Endothelial cell (in vitro differentiated cells): ENCODE measurements at regions not wholly inside any gene's neighbourhood (a gene's known extent, or its start where the extent isn't known, plus 50 kb on each side); places are given as distances from the start of the nearest gene placed in this dataset.

Source experiments
- DNase-seq: peaks from one replicate; pipeline ENCODE4 v3.0.0; 2021; ENCODE audit warnings: low spot score
- H3K27ac Mint-ChIP-seq: one replicate; pipeline ENCODE4 v1.8.0; 2021; ENCODE audit warnings: mixed read lengths, inconsistent platforms; ENCODE audit not compliant: unreplicated experiment
- H3K27me3 Mint-ChIP-seq: one replicate; pipeline ENCODE4 v1.8.0; 2021; ENCODE audit warnings: mild to moderate bottlenecking, moderate library complexity, mixed read lengths, inconsistent platforms; ENCODE audit not compliant: unreplicated experiment
- H3K36me3 Mint-ChIP-seq: one replicate; pipeline ENCODE4 v1.8.0; 2021; ENCODE audit warnings: mild to moderate bottlenecking, low read depth, mixed read lengths, inconsistent platforms; ENCODE audit not compliant: unreplicated experiment
- H3K4me1 Mint-ChIP-seq: one replicate; pipeline ENCODE4 v1.8.0; 2021; ENCODE audit warnings: mild to moderate bottlenecking, mixed read lengths, inconsistent platforms; ENCODE audit not compliant: unreplicated experiment
- H3K4me3 Mint-ChIP-seq: one replicate; pipeline ENCODE4 v1.8.0; 2021; ENCODE audit warnings: mild to moderate bottlenecking, mixed read lengths, inconsistent platforms; ENCODE audit not compliant: unreplicated experiment
- H3K9me3 Mint-ChIP-seq: one replicate; pipeline ENCODE4 v1.8.0; 2021; ENCODE audit warnings: mixed read lengths, inconsistent platforms; ENCODE audit not compliant: unreplicated experiment
- CTCF ChIP-seq: fragments of 200-600 bp; sonication (generic); IDR thresholded peaks from one replicate; pipeline ENCODE4 v1.5.0; 2021; ENCODE audit warnings: antibody characterized with exemption; ENCODE audit not compliant: unreplicated experiment

- TF ChIP-seq CTCF: no peak
- H3K4me3 Mint-ChIP-seq: no peak overlapping the region
- H3K4me1 Mint-ChIP-seq: peaks cover under 1% of the 10 kb centered on the region
- H3K9me3 Mint-ChIP-seq: no peaks in the 10 kb centered on the region
- H3K36me3 Mint-ChIP-seq: no peaks in the 10 kb centered on the region
- no peaks in the 10 kb centered on the region for H3K27me3 Mint-ChIP-seq
- no peak overlapping the region for H3K27ac Mint-ChIP-seq
- DNase-seq: no peak
Measured at GRCh38 chr6:139713424-139713823, 339.0 kb upstream of the CITED2 start.

DNA sequence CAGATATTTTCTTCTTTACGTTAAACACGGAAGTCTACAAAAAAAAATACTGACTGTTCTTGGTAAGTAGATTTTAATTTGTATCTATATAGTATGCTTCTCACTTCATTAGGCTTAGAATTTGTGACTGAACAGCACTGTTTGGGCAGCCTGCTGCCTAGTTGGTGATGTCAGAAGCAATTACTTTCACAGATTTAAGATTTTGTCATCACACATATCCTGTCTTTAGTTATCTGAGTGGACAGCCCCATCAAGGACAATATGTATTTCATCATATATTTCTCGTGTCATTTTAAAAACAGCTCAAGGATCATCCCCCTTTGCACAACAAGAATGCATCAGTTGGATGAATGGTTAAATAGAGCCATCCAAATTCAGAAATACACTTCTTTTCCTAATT, 338.4 kb upstream of the CITED2 start:
- Mint-ChIP-seq H3K36me3 (no peaks in the 10 kb centered on the region), H3K27me3 (no peaks in the 10 kb centered on the region), H3K4me3 (no peak overlapping the region), H3K27ac (no peak overlapping the region), H3K4me1 (peaks cover 6% of the 10 kb centered on the region), H3K9me3 (no peaks in the 10 kb centered on the region)
- DNase-seq: no peak
- no peak for TF ChIP-seq CTCF

GRCh38 chr6:139711804-139712585, 337.5 kb upstream of the CITED2 start:
- H3K4me3 Mint-ChIP-seq: no peak overlapping the region
- peaks cover 12% of the 10 kb centered on the region for H3K4me1 Mint-ChIP-seq
- no peaks in the 10 kb centered on the region for H3K36me3 Mint-ChIP-seq
- no peaks in the 10 kb centered on the region for H3K9me3 Mint-ChIP-seq
- H3K27me3 Mint-ChIP-seq: no peaks in the 10 kb centered on the region
- DNase-seq: no peak
- no peak overlapping the region for H3K27ac Mint-ChIP-seq
- no peak for TF ChIP-seq CTCF

DNA sequence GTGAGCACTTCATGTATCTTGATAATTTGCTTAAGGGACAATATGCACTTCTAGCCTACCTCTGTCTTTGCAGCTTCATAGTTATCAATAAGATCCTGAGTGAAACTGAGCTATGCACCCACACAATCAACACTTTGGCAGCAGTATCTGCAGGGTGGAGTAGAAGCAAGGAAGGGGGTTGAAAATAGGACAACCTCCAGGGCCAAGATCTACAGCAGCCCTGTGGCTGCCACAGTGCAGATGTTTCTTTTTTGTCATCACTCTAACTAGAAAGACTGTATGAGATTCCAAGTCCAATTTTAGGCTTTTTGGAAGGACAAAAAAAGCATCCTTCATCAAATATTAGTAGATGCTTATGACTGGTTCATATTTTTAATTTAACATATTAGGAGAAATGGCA, 336.1 kb upstream of the CITED2 start:
- no peak for DNase-seq
- Mint-ChIP-seq H3K9me3 (no peaks in the 10 kb centered on the region), H3K27ac (no peak overlapping the region), H3K4me1 (peaks cover 17% of the 10 kb centered on the region), H3K4me3 (no peak overlapping the region), H3K36me3 (no peaks in the 10 kb centered on the region), H3K27me3 (no peaks in the 10 kb centered on the region)
- TF ChIP-seq CTCF: no peak

DNA sequence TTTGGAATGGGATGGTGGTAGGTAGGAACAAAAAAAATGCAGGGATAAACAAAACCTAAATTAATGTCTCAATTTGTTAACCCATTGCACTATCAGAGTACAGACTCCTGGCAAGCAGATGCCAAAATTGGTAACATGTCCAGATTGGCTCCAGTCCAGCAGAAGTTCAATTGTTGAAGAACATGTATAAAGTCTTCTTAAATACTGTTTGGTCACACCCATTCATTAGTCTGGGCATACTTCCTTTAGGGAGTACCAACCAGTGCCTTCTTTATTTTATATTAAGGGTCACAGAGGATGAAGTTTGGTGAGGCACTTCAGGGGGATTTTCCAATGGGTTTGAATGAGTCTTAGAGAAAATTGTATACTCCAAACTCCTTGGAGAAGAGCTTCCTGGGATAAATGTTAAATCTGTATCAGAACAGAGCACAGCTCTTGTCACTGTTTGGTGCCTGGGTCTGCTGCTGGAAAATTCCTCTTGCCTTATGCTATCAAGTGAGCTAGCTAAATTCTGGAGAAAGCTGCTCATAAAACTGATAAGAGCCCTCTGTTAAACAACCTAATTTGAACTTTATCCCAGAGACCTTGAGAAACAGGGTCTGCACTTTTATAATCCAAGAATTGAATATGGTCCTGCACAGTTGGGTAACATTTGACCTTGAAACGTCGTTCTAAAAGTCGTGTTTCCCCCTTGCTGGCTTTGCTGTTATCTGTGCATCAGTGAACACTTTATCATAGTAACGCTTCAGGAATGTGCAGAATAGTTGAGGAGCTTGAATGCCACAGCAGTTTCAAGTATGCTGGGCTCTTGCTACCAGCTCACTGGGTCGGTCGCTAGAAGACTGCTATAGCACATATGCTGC, 334.1 kb upstream of the CITED2 start:
- no peak for DNase-seq
- peak overlapping the region; percentile 70 for H3K27ac Mint-ChIP-seq
- no peaks in the 10 kb centered on the region for H3K36me3 Mint-ChIP-seq
- TF ChIP-seq CTCF: no peak
- H3K4me3 Mint-ChIP-seq: no peak overlapping the region
- H3K27me3 Mint-ChIP-seq: no peaks in the 10 kb centered on the region
- no peaks in the 10 kb centered on the region for H3K9me3 Mint-ChIP-seq
- H3K4me1 Mint-ChIP-seq: peaks cover 17% of the 10 kb centered on the region
